GM21737 (cell line): ENCODE measurements at regions not wholly inside any gene's neighbourhood (a gene's known extent, or its start where the extent isn't known, plus 50 kb on each side); places are given as distances from the start of the nearest gene placed in this dataset.

Experiments
- ATAC-seq: cut with Tn5 transposase; IDR thresholded peaks from one replicate; pipeline ENCODE4 v1.9.1; 2021; ENCODE audit warnings: mild to moderate bottlenecking, moderate library complexity; ENCODE audit not compliant: unreplicated experiment

- ATAC-seq: no peak
These were observed 151.8 kb downstream of the OLFM1 start for GRCh38 chr9:135239100-135239768.

- ATAC-seq: no peak
These were observed 152.3 kb downstream of the OLFM1 start for GRCh38 chr9:135239769-135240141.

GRCh38 chr9:135240222-135240621 lies 152.8 kb downstream of the OLFM1 start:
- ATAC-seq: no peak

GRCh38 chr9:135240871-135241311 lies 153.4 kb downstream of the OLFM1 start:
- no peak for ATAC-seq

- no peak for ATAC-seq
These were observed 154.0 kb downstream of the OLFM1 start for GRCh38 chr9:135241381-135242048.

- ATAC-seq: no peak
These were observed 154.6 kb downstream of the OLFM1 start for GRCh38 chr9:135242049-135242396.

GRCh38 chr9:135242406-135242805 lies 154.9 kb downstream of the OLFM1 start:
- no peak for ATAC-seq

GRCh38 chr9:135243201-135244190 lies 156.0 kb downstream of the OLFM1 start:
- ATAC-seq: no peak

- no peak for ATAC-seq
These were observed 157.1 kb downstream of the OLFM1 start for GRCh38 chr9:135244271-135245221.

GRCh38 chr9:135245482-135246247 lies 158.2 kb downstream of the OLFM1 start:
- no peak for ATAC-seq

- ATAC-seq: no peak
These were observed 159.1 kb downstream of the OLFM1 start for GRCh38 chr9:135246248-135247205.

- ATAC-seq: no peak
These were observed 159.9 kb downstream of the OLFM1 start for GRCh38 chr9:135247227-135247930.

- ATAC-seq: no peak
These were observed 160.6 kb downstream of the OLFM1 start for GRCh38 chr9:135248111-135248510.

- no peak for ATAC-seq
These were observed 161.3 kb downstream of the OLFM1 start for GRCh38 chr9:135248721-135249120.

GRCh38 chr9:135249191-135249590 lies 161.7 kb downstream of the OLFM1 start:
- no peak for ATAC-seq

GRCh38 chr9:135249711-135250110 lies 162.2 kb downstream of the OLFM1 start:
- no peak for ATAC-seq

GRCh38 chr9:135251331-135251761 lies 163.9 kb downstream of the OLFM1 start:
- ATAC-seq: no peak
